Suprapubic skin (tissue), 4 donors: ENCODE measurements at regions not wholly inside any gene's neighbourhood (a gene's known extent, or its start where the extent isn't known, plus 50 kb on each side); places are given as distances from the start of the nearest gene placed in this dataset.
A peak's percentile ranks its signal among the peaks of the same experiment; 100 is the strongest.

ENCODE experiments used
- DNase-seq, 2 donors: peaks; one replicate each; pipeline ENCODE4 v3.0.0-alpha.2; 2019; ENCODE audit warnings: low spot score in 2 of 2
- H3K27ac ChIP-seq: fragments of 200-600 bp; sonication (generic); one replicate; pipeline ENCODE4 v1.5.1; 2019
- H3K27me3 ChIP-seq: fragments of 200-600 bp; sonication (generic); one replicate; pipeline ENCODE4 v1.5.1; 2019
- H3K36me3 ChIP-seq: fragments of 200-600 bp; sonication (generic); one replicate; pipeline ENCODE4 v1.5.1; 2019
- H3K4me1 ChIP-seq: fragments of 200-600 bp; sonication (generic); one replicate; pipeline ENCODE4 v1.5.1; 2019
- H3K4me3 ChIP-seq: fragments of 200-600 bp; sonication (generic); one replicate; pipeline ENCODE4 v1.5.1; 2019; ENCODE audit warnings: mild to moderate bottlenecking
- H3K9me3 ChIP-seq: fragments of 200-600 bp; sonication (generic); one replicate; pipeline ENCODE4 v1.5.1; 2019
- EP300 ChIP-seq: sonication (generic); formaldehyde crosslinking; IDR thresholded peaks from one replicate; pipeline ENCODE4 v1.6.1; 2017; ENCODE audit warnings: antibody characterized with exemption
- POLR2A ChIP-seq, 2 donors: fragments of 450-650 bp; IDR thresholded peaks; one replicate each; pipeline ENCODE4 v1.6.1; 2017; ENCODE audit warnings: antibody characterized with exemption in 2 of 2, mild to moderate bottlenecking in 2 of 2, moderate library complexity in 2 of 2
- POLR2AphosphoS5 ChIP-seq, 3 donors: sonication (generic); formaldehyde crosslinking; IDR thresholded peaks; one replicate each; pipeline ENCODE4 v1.6.1; 2017; ENCODE audit warnings: antibody characterized with exemption in 3 of 3
- WGBS: methylation state at CpG from one replicate; pipeline ENCODE4 v1.1.5; 2018; 5-methylcytosine and 5-hydroxymethylcytosine counted together
- TF ChIP-seq, protein P1 (sequence below), 2 donors: fragments of 200-600 bp in 1 of 2; fragments of 450-650 bp in 1 of 2; sonication (generic) in 1 of 2; IDR thresholded peaks; one replicate each; pipeline ENCODE4 v1.5.1; 2016 to 2019; ENCODE audit warnings: antibody characterized with exemption in 2 of 2, mild to moderate bottlenecking in 1 of 2, moderate library complexity in 1 of 2

DNA sequence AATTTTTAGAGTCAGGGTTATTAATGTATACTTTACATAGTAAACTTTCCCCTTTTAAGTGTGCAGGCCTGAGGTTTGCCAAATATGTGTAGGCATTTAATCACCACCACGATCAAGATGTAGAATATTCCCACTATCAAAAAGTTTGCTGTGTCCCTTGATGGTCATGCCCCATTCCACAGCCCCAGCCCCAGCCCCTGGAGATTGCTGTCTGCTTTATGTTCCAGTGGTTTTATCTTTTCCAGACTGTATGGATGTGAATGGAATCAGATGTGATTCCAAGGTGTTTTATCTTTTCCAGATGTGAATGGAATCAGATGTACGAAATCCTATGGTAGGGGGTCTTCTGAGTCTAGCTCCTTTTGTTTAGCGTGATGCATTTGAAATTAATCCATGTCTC is 93.1 kb upstream of the B3GAT1 start:
- Histone ChIP-seq H3K9me3 (no peaks in the 10 kb centered on the region), H3K4me1 (no peaks in the 10 kb centered on the region), H3K27me3 (peaks cover 6% of the 10 kb centered on the region), H3K36me3 (no peaks in the 10 kb centered on the region), H3K4me3 (no peak overlapping the region), H3K27ac (no peak overlapping the region)
- WGBS: 66% methylated on average over 3 of the region's 3 CpGs
- TF ChIP-seq POLR2A (IDR thresholded peaks at IDR 0.05): no peak
- no peak for TF ChIP-seq POLR2AphosphoS5 (IDR thresholded peaks at IDR 0.05)
- TF ChIP-seq EP300: no peak
- TF ChIP-seq, protein P1, sequence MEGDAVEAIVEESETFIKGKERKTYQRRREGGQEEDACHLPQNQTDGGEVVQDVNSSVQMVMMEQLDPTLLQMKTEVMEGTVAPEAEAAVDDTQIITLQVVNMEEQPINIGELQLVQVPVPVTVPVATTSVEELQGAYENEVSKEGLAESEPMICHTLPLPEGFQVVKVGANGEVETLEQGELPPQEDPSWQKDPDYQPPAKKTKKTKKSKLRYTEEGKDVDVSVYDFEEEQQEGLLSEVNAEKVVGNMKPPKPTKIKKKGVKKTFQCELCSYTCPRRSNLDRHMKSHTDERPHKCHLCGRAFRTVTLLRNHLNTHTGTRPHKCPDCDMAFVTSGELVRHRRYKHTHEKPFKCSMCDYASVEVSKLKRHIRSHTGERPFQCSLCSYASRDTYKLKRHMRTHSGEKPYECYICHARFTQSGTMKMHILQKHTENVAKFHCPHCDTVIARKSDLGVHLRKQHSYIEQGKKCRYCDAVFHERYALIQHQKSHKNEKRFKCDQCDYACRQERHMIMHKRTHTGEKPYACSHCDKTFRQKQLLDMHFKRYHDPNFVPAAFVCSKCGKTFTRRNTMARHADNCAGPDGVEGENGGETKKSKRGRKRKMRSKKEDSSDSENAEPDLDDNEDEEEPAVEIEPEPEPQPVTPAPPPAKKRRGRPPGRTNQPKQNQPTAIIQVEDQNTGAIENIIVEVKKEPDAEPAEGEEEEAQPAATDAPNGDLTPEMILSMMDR (IDR thresholded peaks at IDR 0.05): no peak
- no peak for DNase-seq

DNA sequence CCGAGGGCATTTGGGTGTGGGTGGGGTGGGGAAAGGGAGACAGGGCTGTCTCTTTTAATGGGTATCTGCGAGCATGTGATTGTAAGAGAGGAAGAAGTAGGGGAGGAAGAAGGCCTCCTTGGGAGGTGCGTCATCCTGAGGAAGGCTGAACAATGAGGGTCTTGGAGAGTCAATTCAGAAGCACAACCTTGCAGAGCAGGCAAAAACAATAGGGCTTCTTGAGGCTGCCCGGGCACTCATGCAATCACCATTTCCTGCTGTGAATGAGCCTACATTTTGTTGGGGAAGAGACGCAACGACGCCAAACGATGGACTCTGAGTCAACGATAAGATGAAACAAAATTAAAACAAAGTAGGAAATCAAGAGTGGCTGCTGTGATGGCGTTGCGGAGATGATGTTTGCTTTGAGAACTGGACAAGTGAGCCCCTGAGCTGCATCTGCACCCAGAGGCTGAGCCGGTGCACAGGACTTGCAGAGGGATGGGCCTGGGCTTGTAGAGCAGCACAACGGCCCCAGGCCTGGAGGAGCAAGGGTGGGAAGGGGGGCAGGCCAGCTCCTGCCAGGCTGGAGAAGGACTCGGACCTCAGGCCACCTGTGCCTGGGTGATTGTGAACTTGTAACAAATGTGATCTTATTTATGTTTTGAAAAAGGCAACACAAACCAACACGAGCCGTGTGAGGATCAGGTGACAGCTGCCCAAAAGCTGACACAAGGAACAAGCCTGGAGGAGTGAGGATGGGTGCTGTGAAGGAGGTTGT is 92.3 kb upstream of the B3GAT1 start:
- no peak overlapping the region for H3K27ac ChIP-seq
- no peaks in the 10 kb centered on the region for H3K4me1 ChIP-seq
- no peak for TF ChIP-seq POLR2A (IDR thresholded peaks at IDR 0.05)
- no peak for TF ChIP-seq EP300
- TF ChIP-seq, protein P1 (IDR thresholded peaks at IDR 0.05): no peak
- TF ChIP-seq POLR2AphosphoS5 (IDR thresholded peaks at IDR 0.05): no peak
- peaks cover 5% of the 10 kb centered on the region for H3K27me3 ChIP-seq
- H3K9me3 ChIP-seq: no peaks in the 10 kb centered on the region
- H3K4me3 ChIP-seq: no peak overlapping the region
- WGBS: 49% methylated on average over 16 of the region's 16 CpGs
- DNase-seq: peak in 1 of 2 donors; percentile 28
- no peaks in the 10 kb centered on the region for H3K36me3 ChIP-seq

DNA sequence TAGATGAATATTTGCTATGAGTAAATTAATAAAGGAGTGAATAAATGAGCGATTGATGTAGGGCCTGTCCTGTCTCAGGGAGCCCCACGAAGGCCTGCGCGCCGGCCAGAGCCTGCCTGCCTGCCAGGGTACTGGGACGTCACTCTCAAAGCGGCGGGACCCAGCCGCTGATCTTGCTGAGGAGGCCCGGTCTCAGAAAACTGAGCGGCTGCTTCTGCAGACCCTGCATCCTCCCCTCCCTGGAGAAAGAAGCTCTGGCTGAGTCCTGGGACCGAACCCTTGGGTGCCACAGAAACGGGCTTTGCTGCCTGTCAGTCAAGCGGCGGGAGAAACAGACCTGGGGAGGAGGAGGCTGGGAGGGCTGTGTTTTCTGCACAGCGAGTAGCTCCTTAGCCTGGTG is 91.6 kb upstream of the B3GAT1 start:
- no peak overlapping the region for H3K27ac ChIP-seq
- TF ChIP-seq POLR2A (IDR thresholded peaks at IDR 0.05) (no peak), EP300 (no peak), POLR2AphosphoS5 (IDR thresholded peaks at IDR 0.05) (no peak)
- TF ChIP-seq, protein P1 (IDR thresholded peaks at IDR 0.05): no peak
- H3K36me3 ChIP-seq: no peaks in the 10 kb centered on the region
- peaks cover 7% of the 10 kb centered on the region for H3K27me3 ChIP-seq
- no peaks in the 10 kb centered on the region for H3K4me1 ChIP-seq
- H3K4me3 ChIP-seq: no peak overlapping the region
- WGBS: 86% methylated on average over 16 of the region's 16 CpGs
- H3K9me3 ChIP-seq: no peaks in the 10 kb centered on the region
- DNase-seq: peak in 1 of 2 donors; percentile 25

DNA sequence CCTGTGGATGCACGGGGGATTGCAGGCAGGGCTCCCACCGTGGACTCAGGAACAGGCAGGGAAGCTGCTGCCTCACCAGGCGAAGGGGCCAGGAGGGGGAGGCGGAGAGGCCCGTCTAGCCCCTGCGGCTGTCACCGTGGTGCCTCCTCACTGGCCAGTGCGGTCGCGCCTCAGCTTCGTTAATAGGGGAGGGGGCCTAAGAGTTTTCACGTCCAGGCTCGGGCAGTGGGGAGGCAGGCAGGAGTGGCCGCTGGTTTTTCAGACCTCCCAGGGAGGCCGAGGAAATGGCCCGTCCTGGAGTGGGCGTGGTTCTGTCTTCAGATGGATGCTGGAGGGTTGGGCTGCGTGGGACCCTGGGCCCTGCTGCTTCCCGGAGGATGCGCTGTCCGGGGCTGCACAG is 91.1 kb upstream of the B3GAT1 start:
- TF ChIP-seq POLR2AphosphoS5 (IDR thresholded peaks at IDR 0.05) (no peak), POLR2A (IDR thresholded peaks at IDR 0.05) (no peak), EP300 (no peak)
- TF ChIP-seq, protein P1 (IDR thresholded peaks at IDR 0.05): no peak
- 59% methylated on average over 16 of the region's 21 CpGs for WGBS
- Histone ChIP-seq H3K27me3 (peaks cover 12% of the 10 kb centered on the region), H3K9me3 (no peaks in the 10 kb centered on the region), H3K4me1 (no peaks in the 10 kb centered on the region), H3K27ac (no peak overlapping the region), H3K36me3 (no peaks in the 10 kb centered on the region), H3K4me3 (no peak overlapping the region)
- peak in 1 of 2 donors; percentile 51 for DNase-seq

DNA sequence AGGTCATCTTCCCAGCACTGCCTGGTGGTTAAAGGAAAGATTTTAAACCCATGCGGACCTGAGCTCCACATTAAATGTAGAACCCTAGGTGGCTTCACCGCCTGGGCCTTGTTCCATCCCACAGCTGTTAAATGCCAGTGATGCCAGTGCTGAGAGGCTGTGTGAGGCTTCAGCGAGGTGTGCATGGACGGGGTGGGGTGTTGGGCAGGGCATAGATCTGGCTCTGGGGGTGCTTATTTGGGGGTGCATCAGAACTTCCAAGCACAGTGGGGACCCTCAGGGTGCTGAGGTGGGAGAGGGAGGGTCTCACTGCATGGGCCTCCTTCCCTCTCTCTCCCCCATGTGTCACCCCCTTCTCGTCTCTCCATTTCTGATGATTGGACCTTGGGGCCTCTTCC is 90.1 kb upstream of the B3GAT1 start:
- H3K27me3 ChIP-seq: peaks cover 16% of the 10 kb centered on the region
- H3K27ac ChIP-seq: no peak overlapping the region
- no peak overlapping the region for H3K4me3 ChIP-seq
- WGBS: 51% methylated on average over 4 of the region's 5 CpGs
- H3K36me3 ChIP-seq: no peaks in the 10 kb centered on the region
- H3K4me1 ChIP-seq: no peaks in the 10 kb centered on the region
- DNase-seq: peak in 1 of 2 donors; percentile 37
- TF ChIP-seq, protein P1 (IDR thresholded peaks at IDR 0.05): no peak
- no peak for TF ChIP-seq POLR2A (IDR thresholded peaks at IDR 0.05)
- no peak for TF ChIP-seq POLR2AphosphoS5 (IDR thresholded peaks at IDR 0.05)
- no peak for TF ChIP-seq EP300
- no peaks in the 10 kb centered on the region for H3K9me3 ChIP-seq
